ENCODE measurements at regions not wholly inside any gene's neighbourhood (a gene's known extent, or its start where the extent isn't known, plus 50 kb on each side); places are given as distances from the start of the nearest gene placed in this dataset.

GRCh38 chr2:129236601-129237000 is 742.9 kb upstream of the RAB6C start:
- no peak overlapping the region for H3K4me3 ChIP-seq (replicated peaks; ENCODE audit: low read depth, low read length)
- no peak for DNase-seq (ENCODE audit: extremely low read depth, low read depth)
- TF ChIP-seq CTCF (IDR thresholded peaks at IDR 0.05; ENCODE audit: low read depth, low read length, missing control alignments), result no peak

GRCh38 chr2:129237966-129238725 is 741.3 kb upstream of the RAB6C start:
- H3K4me3 ChIP-seq (replicated peaks; ENCODE audit: low read depth, low read length), result no peak overlapping the region
- no peak for TF ChIP-seq CTCF (IDR thresholded peaks at IDR 0.05; ENCODE audit: low read depth, low read length, missing control alignments)
- no peak for DNase-seq (ENCODE audit: extremely low read depth, low read depth)

GRCh38 chr2:129239141-129239540 is 740.3 kb upstream of the RAB6C start:
- no peak overlapping the region for H3K4me3 ChIP-seq (replicated peaks; ENCODE audit: low read depth, low read length)
- no peak for DNase-seq (ENCODE audit: extremely low read depth, low read depth)
- TF ChIP-seq CTCF (IDR thresholded peaks at IDR 0.05; ENCODE audit: low read depth, low read length, missing control alignments), result no peak

GRCh38 chr2:129240061-129240460 is 739.4 kb upstream of the RAB6C start:
- no peak for DNase-seq (ENCODE audit: extremely low read depth, low read depth)
- TF ChIP-seq CTCF (IDR thresholded peaks at IDR 0.05; ENCODE audit: low read depth, low read length, missing control alignments), result no peak
- H3K4me3 ChIP-seq (replicated peaks; ENCODE audit: low read depth, low read length), result no peak overlapping the region

- no peak for TF ChIP-seq CTCF (IDR thresholded peaks at IDR 0.05; ENCODE audit: low read depth, low read length, missing control alignments)
- H3K4me3 ChIP-seq (replicated peaks; ENCODE audit: low read depth, low read length), result no peak overlapping the region
- no peak for DNase-seq (ENCODE audit: extremely low read depth, low read depth)
These were observed 737.2 kb upstream of the RAB6C start for GRCh38 chr2:129242269-129242668.

GRCh38 chr2:129247751-129248150 is 731.7 kb upstream of the RAB6C start:
- TF ChIP-seq CTCF (IDR thresholded peaks at IDR 0.05; ENCODE audit: low read depth, low read length, missing control alignments), result no peak
- no peak overlapping the region for H3K4me3 ChIP-seq (replicated peaks; ENCODE audit: low read depth, low read length)
- DNase-seq (ENCODE audit: extremely low read depth, low read depth), result no peak

- TF ChIP-seq CTCF (IDR thresholded peaks at IDR 0.05; ENCODE audit: low read depth, low read length, missing control alignments), result no peak
- H3K4me3 ChIP-seq (replicated peaks; ENCODE audit: low read depth, low read length), result no peak overlapping the region
- no peak for DNase-seq (ENCODE audit: extremely low read depth, low read depth)
These were observed 731.3 kb upstream of the RAB6C start for GRCh38 chr2:129248198-129248597.
